ENCODE measurements at regions not wholly inside any gene's neighbourhood (a gene's known extent, or its start where the extent isn't known, plus 50 kb on each side); places are given as distances from the start of the nearest gene placed in this dataset.
"Not testable (repeated sequence)": the region's sequence is repeated elsewhere in the genome, so short reads cannot be mapped to it uniquely, and the experiment has no call there.

- DNase-seq, result no peak
These were observed 1149.3 kb downstream of the NSUN3 start for GRCh38 chr3:95212117-95212516.

GRCh38 chr3:95215437-95215957 lies 1152.6 kb downstream of the NSUN3 start:
- DNase-seq, result no peak

GRCh38 chr3:95217661-95218060 lies 1154.8 kb downstream of the NSUN3 start:
- DNase-seq, result no peak

GRCh38 chr3:95218484-95218883 lies 1155.6 kb downstream of the NSUN3 start:
- no peak for DNase-seq

- no peak for DNase-seq
These were observed 1163.6 kb downstream of the NSUN3 start for GRCh38 chr3:95226437-95226836.

GRCh38 chr3:95227092-95227491 lies 1164.2 kb downstream of the NSUN3 start:
- no peak for DNase-seq

- no peak for DNase-seq
These were observed 1165.6 kb downstream of the NSUN3 start for GRCh38 chr3:95228416-95228815.

- DNase-seq, result no peak
These were observed 1173.1 kb downstream of the NSUN3 start for GRCh38 chr3:95235916-95236315.

GRCh38 chr3:95237783-95238182 lies 1174.9 kb downstream of the NSUN3 start:
- no peak for DNase-seq

GRCh38 chr3:95240395-95240794 lies 1177.5 kb downstream of the NSUN3 start:
- no peak for DNase-seq

GRCh38 chr3:95241256-95241655 lies 1178.4 kb downstream of the NSUN3 start:
- DNase-seq, result not testable (repeated sequence)

GRCh38 chr3:95246413-95246812 lies 1183.6 kb downstream of the NSUN3 start:
- no peak for DNase-seq

- no peak for DNase-seq
These were observed 1191.2 kb downstream of the NSUN3 start for GRCh38 chr3:95254061-95254460.

GRCh38 chr3:95254758-95255157 lies 1191.9 kb downstream of the NSUN3 start:
- DNase-seq, result no peak

GRCh38 chr3:95265129-95265528 lies 1202.3 kb downstream of the NSUN3 start:
- DNase-seq, result no peak

GRCh38 chr3:95271395-95271794 lies 1208.5 kb downstream of the NSUN3 start:
- no peak for DNase-seq

GRCh38 chr3:95272166-95272565 lies 1209.3 kb downstream of the NSUN3 start:
- no peak for DNase-seq

GRCh38 chr3:95272781-95273180 lies 1209.9 kb downstream of the NSUN3 start:
- DNase-seq, result no peak

- DNase-seq, result no peak
These were observed 1214.8 kb downstream of the NSUN3 start for GRCh38 chr3:95277613-95278012.

GRCh38 chr3:95280711-95281352 lies 1218.0 kb downstream of the NSUN3 start:
- no peak for DNase-seq

- DNase-seq, result no peak
These were observed 1226.4 kb downstream of the NSUN3 start for GRCh38 chr3:95289295-95289694.

- no peak for DNase-seq
These were observed 1234.7 kb downstream of the NSUN3 start for GRCh38 chr3:95297581-95297980.

- DNase-seq, result no peak
These were observed 1239.2 kb downstream of the NSUN3 start for GRCh38 chr3:95302044-95302443.

- no peak for DNase-seq
These were observed 1247.7 kb downstream of the NSUN3 start for GRCh38 chr3:95310560-95310959.

GRCh38 chr3:95311272-95311671 lies 1248.4 kb downstream of the NSUN3 start:
- DNase-seq, result no peak

All from stimulated activated CD4-positive, alpha-beta T cell treated with anti-CD3 and anti-CD28 coated beads, Interleukin-4, amount 100 ng/mL, for 24 hours (primary cell).